SH-SY5Y (cell line): ENCODE measurements at regions not wholly inside any gene's neighbourhood (a gene's known extent, or its start where the extent isn't known, plus 50 kb on each side); places are given as distances from the start of the nearest gene placed in this dataset.

Experiments
- GATA2 ChIP-seq: IDR thresholded peaks from 2 replicates; pipeline ENCODE4 v1.6.1; 2011; ENCODE audit warnings: mild to moderate bottlenecking, low read depth, low read length
- GATA3 ChIP-seq: IDR thresholded peaks from 2 replicates; pipeline ENCODE4 v1.6.1; 2011; ENCODE audit warnings: low read depth, mild to moderate bottlenecking, low read length, moderate library complexity

GRCh38 chr10:117670116-117670904 is 127.8 kb downstream of the EMX2 start:
- TF ChIP-seq GATA3, result no peak
- TF ChIP-seq GATA2, result no peak
